SKM-1 (cell line): ENCODE measurements at regions not wholly inside any gene's neighbourhood (a gene's known extent, or its start where the extent isn't known, plus 50 kb on each side); places are given as distances from the start of the nearest gene placed in this dataset.
"Not testable (repeated sequence)": the region's sequence is repeated elsewhere in the genome, so short reads cannot be mapped to it uniquely, and the experiment has no call there.

Experiments used
- DNase-seq: peaks from one replicate; lab custom pipeline; 2025; ENCODE audit not compliant: unreplicated experiment; lab: John Stamatoyannopoulos, UW

GRCh38 chr16:61435346-61435745 is 600.9 kb downstream of the CDH8 start:
- no peak for DNase-seq

- DNase-seq: no peak
These were observed 603.8 kb downstream of the CDH8 start for GRCh38 chr16:61432421-61432820.

DNA sequence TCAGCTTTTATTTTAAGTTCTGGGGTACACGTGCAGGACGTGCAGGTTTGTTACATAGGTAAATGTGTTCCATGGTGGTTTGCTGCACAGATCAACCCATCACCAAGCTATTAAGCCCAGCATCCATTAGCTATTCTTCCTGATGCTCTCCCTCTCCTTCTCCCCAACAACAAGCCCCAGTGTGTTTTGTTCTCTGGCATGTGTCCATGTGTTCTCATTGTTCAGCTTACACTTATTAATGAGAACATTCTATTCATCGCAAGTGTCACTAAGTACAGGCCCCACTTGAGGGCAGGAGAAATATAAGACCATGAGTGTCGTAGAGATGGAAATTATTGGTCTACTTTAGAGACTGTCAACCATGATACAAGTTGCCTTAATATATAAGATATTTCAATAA is 615.1 kb downstream of the CDH8 start:
- DNase-seq: no peak

GRCh38 chr16:61419791-61420190 is 616.4 kb downstream of the CDH8 start:
- no peak for DNase-seq

- DNase-seq: not testable (repeated sequence)
These were observed 617.4 kb downstream of the CDH8 start for GRCh38 chr16:61418802-61419201.

- no peak for DNase-seq
These were observed 621.1 kb downstream of the CDH8 start for GRCh38 chr16:61415126-61415525.

- no peak for DNase-seq
These were observed 623.2 kb downstream of the CDH8 start for GRCh38 chr16:61413021-61413420.

DNA sequence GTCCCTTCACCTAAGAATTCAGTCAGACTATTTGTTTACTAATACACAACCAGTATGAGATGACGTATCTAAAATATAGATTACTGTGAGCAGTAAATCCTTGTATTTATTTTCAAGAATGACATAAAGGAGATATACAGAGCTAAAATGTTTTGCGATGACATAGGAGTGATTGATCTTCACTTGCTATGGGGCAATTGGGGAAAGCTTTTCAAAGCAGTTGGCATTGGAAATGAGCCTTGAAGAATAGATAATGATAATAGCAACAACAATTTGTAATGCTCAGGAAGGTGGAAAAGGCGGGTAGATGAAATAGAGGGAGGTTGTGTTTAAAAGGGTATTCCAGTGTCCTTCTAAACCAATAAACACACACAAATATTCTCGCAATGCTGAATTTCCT is 623.7 kb downstream of the CDH8 start:
- no peak for DNase-seq

DNA sequence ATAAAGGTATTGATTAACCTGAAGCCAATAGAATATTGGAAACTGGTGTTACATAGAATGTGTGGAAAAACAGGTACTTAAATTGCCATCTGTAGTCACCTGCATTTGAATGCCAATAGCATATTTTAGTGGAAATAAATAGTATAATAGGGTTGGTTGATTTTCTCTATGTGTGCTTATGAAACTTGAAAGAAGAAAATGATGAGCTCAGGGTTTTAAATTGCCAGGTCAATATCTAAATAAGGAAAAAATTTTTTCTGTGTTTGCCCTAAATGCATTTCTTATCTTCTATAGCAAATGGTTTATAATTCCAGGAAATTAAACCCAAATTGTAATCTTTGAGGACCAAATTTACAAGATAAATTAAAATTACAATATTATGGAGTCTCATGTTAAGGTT is 626.6 kb downstream of the CDH8 start:
- DNase-seq: no peak

- no peak for DNase-seq
These were observed 632.9 kb downstream of the CDH8 start for GRCh38 chr16:61403386-61403785.

GRCh38 chr16:61391896-61392295 is 644.3 kb downstream of the CDH8 start:
- DNase-seq: no peak

GRCh38 chr16:61390965-61391637 is 645.1 kb downstream of the CDH8 start:
- no peak for DNase-seq

DNA sequence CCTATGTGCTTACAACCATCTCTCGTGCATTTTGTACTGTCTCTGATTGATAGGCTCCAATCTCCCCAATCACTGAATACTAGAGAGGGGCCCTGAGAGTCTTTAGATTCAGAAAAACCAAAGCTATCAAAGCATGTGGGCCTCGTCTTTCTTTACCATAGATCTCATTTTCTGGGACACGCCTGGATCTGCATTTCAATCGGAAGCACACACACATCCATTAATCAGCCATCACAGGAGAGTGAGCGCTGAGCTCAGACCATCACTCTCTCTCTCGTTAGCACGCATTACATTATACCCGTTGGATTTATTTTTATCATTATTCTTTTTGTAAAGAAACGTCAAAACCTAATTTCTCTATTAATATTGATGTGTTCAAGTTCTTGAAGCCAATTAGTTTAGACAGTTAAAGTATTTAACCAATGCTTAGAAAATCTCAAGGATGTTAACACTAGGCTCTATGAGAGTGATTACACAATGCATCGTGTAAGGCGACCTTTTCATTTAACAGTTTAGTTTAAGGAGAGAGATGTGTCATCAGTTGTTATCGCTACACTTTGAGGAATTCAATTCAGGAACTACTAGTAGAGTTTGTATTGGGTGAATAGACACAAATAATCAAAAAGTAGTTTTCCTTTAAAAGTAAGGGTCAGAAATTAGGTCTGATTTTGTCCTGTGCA is 650.7 kb downstream of the CDH8 start:
- no peak for DNase-seq

DNA sequence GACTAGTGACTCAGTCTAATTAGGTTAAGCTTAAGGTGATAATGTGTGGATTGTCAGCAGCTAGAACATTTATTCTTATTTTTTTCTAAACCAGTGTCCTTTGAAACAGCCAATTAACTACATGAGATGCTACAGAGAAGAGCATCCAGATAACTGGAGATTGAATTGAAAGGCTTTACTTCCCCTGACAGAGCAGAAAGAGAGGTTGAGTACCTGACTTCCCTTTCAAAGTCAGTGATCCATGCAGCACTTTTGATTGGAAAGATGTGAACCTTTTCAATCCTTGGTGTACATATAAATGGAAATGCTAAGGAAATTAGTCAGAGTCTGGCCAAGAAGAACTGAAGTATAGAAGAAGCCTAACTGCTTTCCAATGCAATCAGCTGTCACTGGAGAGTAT is 653.8 kb downstream of the CDH8 start:
- DNase-seq: no peak

DNA sequence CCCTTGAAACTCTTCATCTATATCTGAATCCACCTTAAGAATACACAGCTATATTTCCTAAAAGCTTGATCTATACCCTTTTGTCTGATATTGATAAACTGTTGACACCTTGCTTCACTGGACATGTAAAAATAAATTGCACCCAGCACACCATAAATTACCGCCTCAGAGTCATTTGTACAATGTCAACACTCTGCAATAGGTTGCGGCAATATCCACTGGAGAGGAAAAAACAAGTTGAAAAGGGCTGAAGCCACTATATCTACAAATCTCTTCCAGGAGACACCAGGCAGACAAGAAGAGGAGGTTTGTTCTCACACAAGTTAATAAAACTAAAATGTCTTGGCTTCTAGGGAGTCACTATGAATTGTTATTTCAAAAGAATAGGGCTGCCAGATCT is 656.9 kb downstream of the CDH8 start:
- no peak for DNase-seq

DNA sequence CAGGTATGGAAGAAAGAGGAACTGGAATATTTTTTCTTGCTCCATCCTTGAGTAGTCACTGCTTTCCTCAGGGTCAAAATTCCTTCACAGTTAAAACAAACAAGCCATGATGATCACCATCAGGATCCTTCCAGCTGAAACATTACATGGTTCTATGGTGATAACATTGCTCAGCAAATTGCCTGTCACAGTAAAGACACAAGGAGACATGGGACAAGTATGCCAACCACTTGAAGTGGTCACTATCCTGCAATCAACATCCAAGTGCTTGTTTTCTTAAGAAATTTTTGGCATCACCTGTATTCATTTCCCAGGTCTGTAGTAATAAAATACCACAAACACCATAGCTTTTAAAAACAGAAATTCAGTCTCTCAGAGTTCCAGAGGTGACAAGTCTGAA is 662.2 kb downstream of the CDH8 start:
- no peak for DNase-seq

GRCh38 chr16:61371881-61372280 is 664.4 kb downstream of the CDH8 start:
- DNase-seq: no peak

DNA sequence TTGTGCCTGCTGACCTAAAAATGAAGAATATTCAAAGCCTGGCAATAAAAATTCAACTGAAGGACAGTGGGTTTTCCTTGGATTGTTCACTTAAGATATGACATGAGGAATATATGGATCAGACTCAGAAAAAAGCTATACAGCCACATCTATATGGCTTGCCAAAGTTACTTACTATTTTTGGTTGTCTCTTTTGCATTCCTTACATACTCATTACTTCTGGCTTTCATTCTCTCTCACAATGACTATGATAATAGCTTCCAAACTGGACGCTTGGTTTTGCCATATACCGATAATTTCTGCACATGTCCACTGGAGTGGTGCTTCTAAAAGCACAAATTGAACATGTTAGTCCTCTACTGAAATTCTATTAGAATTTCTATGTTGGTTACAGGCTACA is 664.9 kb downstream of the CDH8 start:
- DNase-seq: no peak

DNA sequence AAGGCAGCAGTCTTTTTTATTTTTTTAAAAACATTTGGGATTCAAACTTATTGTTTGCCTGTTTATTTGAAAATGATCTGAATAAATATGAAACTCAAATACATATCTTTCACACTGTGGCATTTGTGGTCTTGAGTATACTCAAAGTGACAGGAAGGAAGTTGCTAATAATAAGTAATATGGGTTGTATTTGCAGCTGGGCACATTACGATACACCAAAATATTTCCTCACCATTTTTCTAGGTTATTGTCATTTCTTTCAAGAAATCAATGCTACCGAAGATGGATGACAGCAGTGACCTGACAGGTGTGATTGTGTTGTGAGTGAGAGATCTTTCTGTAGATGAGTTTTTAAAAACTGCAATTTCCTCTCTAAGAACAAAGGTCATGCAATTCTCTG is 665.7 kb downstream of the CDH8 start:
- DNase-seq: no peak

DNA sequence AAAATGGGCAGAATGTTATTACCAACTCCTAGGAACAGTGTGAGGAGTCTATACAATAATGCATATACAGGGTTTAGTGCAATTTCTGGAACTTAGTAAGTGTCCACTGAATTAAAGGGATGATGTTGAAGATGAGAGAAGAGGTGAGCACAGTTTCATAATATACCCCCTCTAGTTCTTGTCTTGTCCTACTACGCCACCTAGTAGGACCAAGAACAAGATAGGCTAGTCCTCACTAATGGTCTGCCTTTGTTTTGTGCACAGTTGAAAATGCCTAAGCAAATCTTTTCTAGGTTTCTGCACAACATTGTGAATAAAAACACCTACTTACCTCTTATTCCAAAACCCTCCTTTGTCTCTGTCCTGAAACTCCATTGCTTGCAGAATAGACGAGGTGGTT is 670.2 kb downstream of the CDH8 start:
- no peak for DNase-seq

GRCh38 chr16:61364990-61365389 is 671.2 kb downstream of the CDH8 start:
- DNase-seq: no peak

DNA sequence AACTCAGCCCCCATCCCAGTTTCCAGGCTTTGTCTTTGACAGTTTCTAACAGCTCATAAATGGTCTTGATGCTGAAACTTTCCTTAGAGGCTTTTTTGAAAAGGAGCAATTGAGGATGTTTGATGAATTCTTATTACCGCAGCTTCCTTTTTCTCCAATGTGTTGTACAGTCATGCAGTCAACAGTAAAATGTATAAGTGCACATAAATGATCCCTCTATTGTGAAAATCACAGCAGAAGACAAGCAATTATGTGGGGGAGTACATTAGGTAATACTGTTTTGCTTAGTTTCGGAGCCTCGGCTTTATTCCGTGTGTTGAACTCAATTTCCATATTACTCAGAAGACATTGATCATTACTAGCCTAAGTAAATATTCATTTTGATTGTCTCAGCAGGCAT is 673.7 kb downstream of the CDH8 start:
- DNase-seq: no peak

GRCh38 chr16:61344791-61345190 is 691.4 kb downstream of the CDH8 start:
- DNase-seq: no peak
